ENCODE measurements at regions not wholly inside any gene's neighbourhood (a gene's known extent, or its start where the extent isn't known, plus 50 kb on each side); places are given as distances from the start of the nearest gene placed in this dataset.

DNA sequence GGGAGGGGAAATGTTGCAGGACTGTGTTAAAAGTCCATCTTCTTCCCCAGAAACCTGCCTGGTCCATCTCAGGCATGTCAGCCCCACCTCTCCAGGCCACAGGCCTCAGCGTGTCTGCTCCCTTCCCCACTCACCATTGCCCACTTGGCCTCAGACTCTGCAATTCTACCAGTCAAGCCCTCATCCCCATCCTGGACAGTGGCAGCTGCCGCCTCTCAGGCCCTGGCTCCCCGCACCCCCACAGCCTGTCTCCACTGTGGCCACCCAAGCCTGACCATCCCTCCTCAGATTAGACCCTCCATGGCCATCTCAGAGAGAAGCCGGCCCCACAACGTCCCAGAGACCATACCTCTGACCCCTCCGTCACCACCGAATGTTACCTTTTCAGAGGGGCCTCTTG lies 89.9 kb downstream of the BARX1 start:
- no peak for DNase-seq (ENCODE audit: low spot score in 2 of 2)
- no peaks in the 10 kb centered on the region for H3K4me1 ChIP-seq
- TF ChIP-seq POLR2AphosphoS5 (IDR thresholded peaks at IDR 0.05): no peak
- TF ChIP-seq, protein P1, sequence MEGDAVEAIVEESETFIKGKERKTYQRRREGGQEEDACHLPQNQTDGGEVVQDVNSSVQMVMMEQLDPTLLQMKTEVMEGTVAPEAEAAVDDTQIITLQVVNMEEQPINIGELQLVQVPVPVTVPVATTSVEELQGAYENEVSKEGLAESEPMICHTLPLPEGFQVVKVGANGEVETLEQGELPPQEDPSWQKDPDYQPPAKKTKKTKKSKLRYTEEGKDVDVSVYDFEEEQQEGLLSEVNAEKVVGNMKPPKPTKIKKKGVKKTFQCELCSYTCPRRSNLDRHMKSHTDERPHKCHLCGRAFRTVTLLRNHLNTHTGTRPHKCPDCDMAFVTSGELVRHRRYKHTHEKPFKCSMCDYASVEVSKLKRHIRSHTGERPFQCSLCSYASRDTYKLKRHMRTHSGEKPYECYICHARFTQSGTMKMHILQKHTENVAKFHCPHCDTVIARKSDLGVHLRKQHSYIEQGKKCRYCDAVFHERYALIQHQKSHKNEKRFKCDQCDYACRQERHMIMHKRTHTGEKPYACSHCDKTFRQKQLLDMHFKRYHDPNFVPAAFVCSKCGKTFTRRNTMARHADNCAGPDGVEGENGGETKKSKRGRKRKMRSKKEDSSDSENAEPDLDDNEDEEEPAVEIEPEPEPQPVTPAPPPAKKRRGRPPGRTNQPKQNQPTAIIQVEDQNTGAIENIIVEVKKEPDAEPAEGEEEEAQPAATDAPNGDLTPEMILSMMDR (IDR thresholded peaks at IDR 0.05): no peak
- no peak for TF ChIP-seq POLR2A (IDR thresholded peaks at IDR 0.05)

DNA sequence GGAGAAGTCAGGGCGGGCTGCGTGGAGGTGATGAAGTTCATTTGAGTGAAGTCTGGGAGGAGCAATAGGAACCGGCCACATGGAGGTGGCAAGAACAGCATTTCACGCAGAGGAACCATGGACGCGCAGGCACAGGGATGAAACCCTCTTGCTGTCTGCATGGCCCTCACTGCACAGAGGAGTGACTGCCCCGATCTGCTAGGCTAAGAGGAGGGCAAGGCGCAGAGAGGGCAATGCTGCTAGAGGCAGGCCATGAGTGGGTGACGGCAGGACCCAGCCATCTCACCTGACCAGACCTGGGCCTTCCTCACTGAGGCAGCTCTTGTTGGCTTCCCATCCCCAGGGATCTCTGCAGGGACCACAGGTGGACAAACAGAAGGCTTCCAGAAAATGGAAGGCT lies 90.3 kb downstream of the BARX1 start:
- peaks cover 0 to 4% of the 10 kb centered on the region in 2 donors for H3K9me3 ChIP-seq
- H3K4me1 ChIP-seq: no peaks in the 10 kb centered on the region
- no peaks in the 10 kb centered on the region for H3K36me3 ChIP-seq
- DNase-seq (ENCODE audit: low spot score in 2 of 2): no peak
- H3K4me3 ChIP-seq: no peak overlapping the region
- intact Hi-C loops (cut with DNase I; ENCODE audit: low total_unique reads): no loop called here
- peaks cover 0 to 24% of the 10 kb centered on the region in 2 donors for H3K27me3 ChIP-seq
- H3K27ac ChIP-seq: no peak overlapping the region
- TF ChIP-seq, protein P1 (IDR thresholded peaks at IDR 0.05): no peak
- no peak for TF ChIP-seq POLR2A (IDR thresholded peaks at IDR 0.05)
- no peak for TF ChIP-seq POLR2AphosphoS5 (IDR thresholded peaks at IDR 0.05)

More for the DNA sequence above, 89.9 kb downstream of the BARX1 start:
- Histone ChIP-seq H3K9me3 (peaks cover 0 to 4% of the 10 kb centered on the region in 2 donors), H3K36me3 (no peaks in the 10 kb centered on the region), H3K27ac (no peak overlapping the region), H3K27me3 (peaks cover 0 to 22% of the 10 kb centered on the region in 2 donors), H3K4me3 (no peak overlapping the region)
- intact Hi-C loops (cut with DNase I; ENCODE audit: low total_unique reads): no loop called here

DNA sequence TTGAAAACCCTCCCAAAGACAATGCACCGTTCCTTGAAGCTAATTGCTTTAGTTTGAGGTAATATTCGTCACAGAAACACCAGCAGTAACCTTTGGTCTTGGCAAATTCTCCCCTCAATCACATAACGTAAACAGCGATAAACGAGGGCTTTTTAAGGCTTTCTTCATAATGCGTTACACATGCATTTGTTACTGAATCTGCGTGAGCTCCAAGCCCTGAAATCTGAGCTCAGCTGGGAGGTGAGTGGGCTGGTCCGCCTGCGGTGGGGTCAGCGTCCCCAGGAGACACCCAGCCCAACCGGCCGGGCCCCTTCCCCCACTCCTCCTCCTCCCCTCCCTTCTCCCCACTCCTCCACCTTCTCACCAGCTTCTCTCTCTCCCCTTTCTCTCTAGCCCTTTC lies 91.1 kb downstream of the BARX1 start:
- Histone ChIP-seq H3K27ac (no peak overlapping the region), H3K27me3 (peaks cover 0 to 32% of the 10 kb centered on the region in 2 donors), H3K4me3 (no peak overlapping the region), H3K4me1 (no peaks in the 10 kb centered on the region), H3K36me3 (no peaks in the 10 kb centered on the region), H3K9me3 (peaks cover 0 to 4% of the 10 kb centered on the region in 2 donors)
- no peak for DNase-seq (ENCODE audit: low spot score in 2 of 2)
- intact Hi-C loops (cut with DNase I; ENCODE audit: low total_unique reads): no loop called here
- TF ChIP-seq POLR2AphosphoS5 (IDR thresholded peaks at IDR 0.05) (no peak), POLR2A (IDR thresholded peaks at IDR 0.05) (no peak)
- TF ChIP-seq, protein P1 (IDR thresholded peaks at IDR 0.05): no peak

DNA sequence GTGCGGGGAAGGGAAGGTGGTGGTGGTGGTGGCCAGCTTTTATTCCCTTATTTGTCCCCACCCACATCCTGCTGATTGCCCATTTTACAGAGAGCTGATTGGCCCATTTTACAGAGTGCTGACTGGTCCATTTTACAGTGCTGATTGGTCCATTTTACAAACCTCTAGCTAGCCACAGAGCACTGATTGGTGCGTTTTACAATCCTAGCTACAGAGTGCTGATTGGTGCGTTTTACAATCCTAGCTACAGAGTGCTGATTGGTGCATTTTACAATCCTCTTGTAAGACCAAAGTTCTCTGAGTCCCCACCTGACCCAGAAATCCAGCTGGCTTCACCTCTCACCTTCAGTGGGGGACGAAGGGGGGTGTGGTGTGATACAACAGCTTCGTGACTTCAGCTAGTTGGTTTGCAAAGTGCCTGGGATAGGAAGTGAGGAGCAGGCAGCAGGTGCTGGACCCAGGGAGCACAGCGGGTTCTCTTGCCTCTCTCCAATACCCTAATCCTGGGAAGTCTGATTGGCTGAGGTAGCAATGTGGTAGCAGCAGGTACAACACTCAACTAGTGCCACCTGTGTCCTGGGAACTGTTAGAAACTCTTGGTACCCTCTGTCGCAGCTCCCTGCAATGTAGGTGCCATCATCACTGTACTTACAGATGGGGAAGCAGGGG lies 92.1 kb downstream of the BARX1 start:
- no peak for DNase-seq (ENCODE audit: low spot score in 2 of 2)
- peaks cover 0 to 42% of the 10 kb centered on the region in 2 donors for H3K27me3 ChIP-seq
- TF ChIP-seq POLR2A (IDR thresholded peaks at IDR 0.05) (no peak), POLR2AphosphoS5 (IDR thresholded peaks at IDR 0.05) (no peak)
- TF ChIP-seq, protein P1 (IDR thresholded peaks at IDR 0.05): no peak
- intact Hi-C loops (cut with DNase I; ENCODE audit: low total_unique reads): no loop called here
- H3K4me3 ChIP-seq: no peak overlapping the region
- H3K27ac ChIP-seq: no peak overlapping the region
- H3K4me1 ChIP-seq: no peaks in the 10 kb centered on the region
- peaks cover 0 to 4% of the 10 kb centered on the region in 2 donors for H3K9me3 ChIP-seq
- H3K36me3 ChIP-seq: no peaks in the 10 kb centered on the region

DNA sequence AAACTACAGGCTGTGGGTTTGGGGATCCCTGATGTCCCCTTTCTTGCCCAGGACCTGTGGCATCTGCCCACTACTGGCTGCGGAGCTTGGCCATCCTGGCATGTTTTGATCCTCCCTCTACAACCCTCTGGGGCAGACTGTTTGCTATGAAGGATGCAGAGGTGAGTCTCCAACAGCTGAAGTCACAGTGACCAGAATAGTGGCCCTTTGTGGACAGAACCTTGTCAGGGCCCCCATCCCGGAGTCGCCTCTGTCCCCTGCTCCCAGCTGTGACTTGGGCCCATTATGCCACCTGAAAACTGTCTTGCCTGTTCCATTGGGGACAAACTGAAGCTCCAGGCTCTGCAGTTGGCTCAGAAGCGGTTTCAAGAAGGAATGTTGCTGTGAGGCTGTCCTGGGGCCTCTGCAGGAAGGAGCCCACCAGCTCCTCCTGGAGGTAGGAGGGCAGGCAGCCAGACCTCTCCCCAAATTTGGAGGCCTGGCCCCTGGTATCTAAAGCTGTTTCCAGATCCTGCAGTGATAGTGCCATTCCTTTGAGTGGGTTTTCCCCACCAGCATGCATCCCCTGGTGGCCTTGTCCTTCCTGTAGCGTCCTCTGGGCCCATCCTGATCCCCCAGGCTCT lies 93.3 kb downstream of the BARX1 start:
- intact Hi-C loops (cut with DNase I; ENCODE audit: low total_unique reads): no loop called here
- peaks cover 0 to 46% of the 10 kb centered on the region in 2 donors for H3K27me3 ChIP-seq

More for the DNA sequence above, 93.3 kb downstream of the BARX1 start:
- Histone ChIP-seq H3K36me3 (no peaks in the 10 kb centered on the region), H3K9me3 (peaks cover 0 to 4% of the 10 kb centered on the region in 2 donors), H3K27ac (no peak overlapping the region), H3K4me1 (no peaks in the 10 kb centered on the region), H3K4me3 (no peak overlapping the region)
- no peak for TF ChIP-seq POLR2AphosphoS5 (IDR thresholded peaks at IDR 0.05)
- no peak for TF ChIP-seq POLR2A (IDR thresholded peaks at IDR 0.05)
- TF ChIP-seq, protein P1 (IDR thresholded peaks at IDR 0.05): no peak
- no peak for DNase-seq (ENCODE audit: low spot score in 2 of 2)

Measured in breast epithelium (tissue), 4 donors.